ENCODE measurements at regions not wholly inside any gene's neighbourhood (a gene's known extent, or its start where the extent isn't known, plus 50 kb on each side); places are given as distances from the start of the nearest gene placed in this dataset.

GRCh38 chr5:18036531-18036930 is 402.3 kb downstream of the TAF11L14 start:
- TF ChIP-seq YY1 (IDR thresholded peaks at IDR 0.05; ENCODE audit: insufficient read depth, insufficient read length) (no peak), SUZ12 (IDR thresholded peaks at IDR 0.05; ENCODE audit: extremely low read depth, insufficient read depth, insufficient read length) (no peak)

All from NT2/D1 (cell line).